ENCODE measurements at regions not wholly inside any gene's neighbourhood (a gene's known extent, or its start where the extent isn't known, plus 50 kb on each side); places are given as distances from the start of the nearest gene placed in this dataset.

DNA sequence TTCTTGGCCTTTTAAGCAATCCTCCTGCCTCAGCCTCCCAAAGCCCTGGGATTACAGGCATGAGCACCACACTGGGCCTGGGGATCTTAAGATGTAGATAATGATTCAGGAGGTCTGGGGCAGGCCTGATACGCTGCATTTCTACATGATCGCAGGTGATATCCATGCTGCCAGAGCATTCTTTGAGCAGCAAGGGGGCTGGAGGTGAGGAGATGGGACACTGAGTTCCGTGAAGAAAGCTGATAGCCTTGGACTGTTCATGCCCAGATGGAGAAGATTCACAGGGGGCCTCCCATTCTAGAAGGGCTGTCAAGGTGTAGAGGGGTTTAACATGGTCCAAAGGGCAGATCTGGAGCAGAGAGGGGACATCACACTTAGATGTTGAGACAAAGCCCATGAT lies 480.3 kb downstream of the RPS24 start:
- TF ChIP-seq, protein P1, sequence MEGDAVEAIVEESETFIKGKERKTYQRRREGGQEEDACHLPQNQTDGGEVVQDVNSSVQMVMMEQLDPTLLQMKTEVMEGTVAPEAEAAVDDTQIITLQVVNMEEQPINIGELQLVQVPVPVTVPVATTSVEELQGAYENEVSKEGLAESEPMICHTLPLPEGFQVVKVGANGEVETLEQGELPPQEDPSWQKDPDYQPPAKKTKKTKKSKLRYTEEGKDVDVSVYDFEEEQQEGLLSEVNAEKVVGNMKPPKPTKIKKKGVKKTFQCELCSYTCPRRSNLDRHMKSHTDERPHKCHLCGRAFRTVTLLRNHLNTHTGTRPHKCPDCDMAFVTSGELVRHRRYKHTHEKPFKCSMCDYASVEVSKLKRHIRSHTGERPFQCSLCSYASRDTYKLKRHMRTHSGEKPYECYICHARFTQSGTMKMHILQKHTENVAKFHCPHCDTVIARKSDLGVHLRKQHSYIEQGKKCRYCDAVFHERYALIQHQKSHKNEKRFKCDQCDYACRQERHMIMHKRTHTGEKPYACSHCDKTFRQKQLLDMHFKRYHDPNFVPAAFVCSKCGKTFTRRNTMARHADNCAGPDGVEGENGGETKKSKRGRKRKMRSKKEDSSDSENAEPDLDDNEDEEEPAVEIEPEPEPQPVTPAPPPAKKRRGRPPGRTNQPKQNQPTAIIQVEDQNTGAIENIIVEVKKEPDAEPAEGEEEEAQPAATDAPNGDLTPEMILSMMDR (IDR thresholded peaks at IDR 0.05): no peak
- no peak for TF ChIP-seq POLR2A (IDR thresholded peaks at IDR 0.05)
